ENCODE measurements at regions not wholly inside any gene's neighbourhood (a gene's known extent, or its start where the extent isn't known, plus 50 kb on each side); places are given as distances from the start of the nearest gene placed in this dataset.
"Not testable (repeated sequence)": the region's sequence is repeated elsewhere in the genome, so short reads cannot be mapped to it uniquely, and the experiment has no call there.

- Histone ChIP-seq H3K36me3 (ENCODE audit: control insufficient read depth, insufficient read depth, low read length) (no peaks in the 10 kb centered on the region), H3K4me3 (ENCODE audit: low read length) (no peak overlapping the region), H3K9ac (ENCODE audit: low read length) (no peak overlapping the region), H3K27me3 (ENCODE audit: control insufficient read depth, insufficient read depth, low read length) (no peaks in the 10 kb centered on the region), H3K4me1 (ENCODE audit: control insufficient read depth, insufficient read depth, low read length) (no peaks in the 10 kb centered on the region), H3K9me3 (ENCODE audit: control insufficient read depth, low read length) (no peaks in the 10 kb centered on the region)
Observed at GRCh38 chr3:152628496-152628895, 206.4 kb upstream of the P2RY1 start.

GRCh38 chr3:152629363-152630122 lies 205.4 kb upstream of the P2RY1 start:
- Histone ChIP-seq H3K4me1 (ENCODE audit: control insufficient read depth, insufficient read depth, low read length) (no peaks in the 10 kb centered on the region), H3K36me3 (ENCODE audit: control insufficient read depth, insufficient read depth, low read length) (no peaks in the 10 kb centered on the region), H3K9ac (ENCODE audit: low read length) (no peak overlapping the region), H3K4me3 (ENCODE audit: low read length) (no peak overlapping the region), H3K27me3 (ENCODE audit: control insufficient read depth, insufficient read depth, low read length) (no peaks in the 10 kb centered on the region), H3K9me3 (ENCODE audit: control insufficient read depth, low read length) (no peaks in the 10 kb centered on the region)

- Histone ChIP-seq H3K27me3 (ENCODE audit: control insufficient read depth, insufficient read depth, low read length) (no peaks in the 10 kb centered on the region), H3K9ac (ENCODE audit: low read length) (no peak overlapping the region), H3K4me1 (ENCODE audit: control insufficient read depth, insufficient read depth, low read length) (no peaks in the 10 kb centered on the region), H3K4me3 (ENCODE audit: low read length) (no peak overlapping the region), H3K9me3 (ENCODE audit: control insufficient read depth, low read length) (no peaks in the 10 kb centered on the region), H3K36me3 (ENCODE audit: control insufficient read depth, insufficient read depth, low read length) (no peaks in the 10 kb centered on the region)
Observed at GRCh38 chr3:152635389-152635788, 199.5 kb upstream of the P2RY1 start.

- no peaks in the 10 kb centered on the region for H3K9me3 ChIP-seq (ENCODE audit: control insufficient read depth, low read length)
- no peaks in the 10 kb centered on the region for H3K36me3 ChIP-seq (ENCODE audit: control insufficient read depth, insufficient read depth, low read length)
- no peaks in the 10 kb centered on the region for H3K4me1 ChIP-seq (ENCODE audit: control insufficient read depth, insufficient read depth, low read length)
- H3K4me3 ChIP-seq (ENCODE audit: low read length) = no peak overlapping the region
- H3K27me3 ChIP-seq (ENCODE audit: control insufficient read depth, insufficient read depth, low read length) = no peaks in the 10 kb centered on the region
- H3K9ac ChIP-seq (ENCODE audit: low read length) = no peak overlapping the region
Observed at GRCh38 chr3:152636651-152637050, 198.3 kb upstream of the P2RY1 start.

- Histone ChIP-seq H3K4me3 (ENCODE audit: low read length) (no peak overlapping the region), H3K4me1 (ENCODE audit: control insufficient read depth, insufficient read depth, low read length) (no peaks in the 10 kb centered on the region), H3K9ac (ENCODE audit: low read length) (no peak overlapping the region), H3K9me3 (ENCODE audit: control insufficient read depth, low read length) (no peaks in the 10 kb centered on the region), H3K36me3 (ENCODE audit: control insufficient read depth, insufficient read depth, low read length) (no peaks in the 10 kb centered on the region), H3K27me3 (ENCODE audit: control insufficient read depth, insufficient read depth, low read length) (no peaks in the 10 kb centered on the region)
Observed at GRCh38 chr3:152638214-152638613, 196.7 kb upstream of the P2RY1 start.

- Histone ChIP-seq H3K4me1 (ENCODE audit: control insufficient read depth, insufficient read depth, low read length) (no peaks in the 10 kb centered on the region), H3K4me3 (ENCODE audit: low read length) (no peak overlapping the region), H3K36me3 (ENCODE audit: control insufficient read depth, insufficient read depth, low read length) (no peaks in the 10 kb centered on the region), H3K9me3 (ENCODE audit: control insufficient read depth, low read length) (no peaks in the 10 kb centered on the region), H3K27me3 (ENCODE audit: control insufficient read depth, insufficient read depth, low read length) (no peaks in the 10 kb centered on the region), H3K9ac (ENCODE audit: low read length) (no peak overlapping the region)
Observed at GRCh38 chr3:152638707-152639450, 196.1 kb upstream of the P2RY1 start.

- no peaks in the 10 kb centered on the region for H3K9me3 ChIP-seq (ENCODE audit: control insufficient read depth, low read length)
- no peak overlapping the region for H3K9ac ChIP-seq (ENCODE audit: low read length)
- H3K27me3 ChIP-seq (ENCODE audit: control insufficient read depth, insufficient read depth, low read length) = no peaks in the 10 kb centered on the region
- no peaks in the 10 kb centered on the region for H3K36me3 ChIP-seq (ENCODE audit: control insufficient read depth, insufficient read depth, low read length)
- H3K4me3 ChIP-seq (ENCODE audit: low read length) = no peak overlapping the region
- H3K4me1 ChIP-seq (ENCODE audit: control insufficient read depth, insufficient read depth, low read length) = peaks cover 6% of the 10 kb centered on the region
Observed at GRCh38 chr3:152641198-152641597, 193.7 kb upstream of the P2RY1 start.

GRCh38 chr3:152642658-152643057 lies 192.3 kb upstream of the P2RY1 start:
- peaks cover 6% of the 10 kb centered on the region for H3K4me1 ChIP-seq (ENCODE audit: control insufficient read depth, insufficient read depth, low read length)
- H3K27me3 ChIP-seq (ENCODE audit: control insufficient read depth, insufficient read depth, low read length) = no peaks in the 10 kb centered on the region
- no peaks in the 10 kb centered on the region for H3K36me3 ChIP-seq (ENCODE audit: control insufficient read depth, insufficient read depth, low read length)
- H3K9ac ChIP-seq (ENCODE audit: low read length) = no peak overlapping the region
- H3K9me3 ChIP-seq (ENCODE audit: control insufficient read depth, low read length) = no peaks in the 10 kb centered on the region
- no peak overlapping the region for H3K4me3 ChIP-seq (ENCODE audit: low read length)

- no peak overlapping the region for H3K9ac ChIP-seq (ENCODE audit: low read length)
- no peaks in the 10 kb centered on the region for H3K27me3 ChIP-seq (ENCODE audit: control insufficient read depth, insufficient read depth, low read length)
- no peak overlapping the region for H3K4me3 ChIP-seq (ENCODE audit: low read length)
- H3K9me3 ChIP-seq (ENCODE audit: control insufficient read depth, low read length) = no peaks in the 10 kb centered on the region
- no peaks in the 10 kb centered on the region for H3K36me3 ChIP-seq (ENCODE audit: control insufficient read depth, insufficient read depth, low read length)
- H3K4me1 ChIP-seq (ENCODE audit: control insufficient read depth, insufficient read depth, low read length) = peaks cover 6% of the 10 kb centered on the region
Observed at GRCh38 chr3:152644478-152644877, 190.5 kb upstream of the P2RY1 start.

GRCh38 chr3:152646004-152646403 lies 188.9 kb upstream of the P2RY1 start:
- no peak overlapping the region for H3K9ac ChIP-seq (ENCODE audit: low read length)
- H3K9me3 ChIP-seq (ENCODE audit: control insufficient read depth, low read length) = no peaks in the 10 kb centered on the region
- H3K27me3 ChIP-seq (ENCODE audit: control insufficient read depth, insufficient read depth, low read length) = no peaks in the 10 kb centered on the region
- H3K4me1 ChIP-seq (ENCODE audit: control insufficient read depth, insufficient read depth, low read length) = peaks cover 6% of the 10 kb centered on the region
- H3K4me3 ChIP-seq (ENCODE audit: low read length) = no peak overlapping the region
- H3K36me3 ChIP-seq (ENCODE audit: control insufficient read depth, insufficient read depth, low read length) = no peaks in the 10 kb centered on the region

- H3K27me3 ChIP-seq (ENCODE audit: control insufficient read depth, insufficient read depth, low read length) = no peaks in the 10 kb centered on the region
- H3K4me3 ChIP-seq (ENCODE audit: low read length) = no peak overlapping the region
- peaks cover 6% of the 10 kb centered on the region for H3K4me1 ChIP-seq (ENCODE audit: control insufficient read depth, insufficient read depth, low read length)
- H3K9me3 ChIP-seq (ENCODE audit: control insufficient read depth, low read length) = no peaks in the 10 kb centered on the region
- H3K9ac ChIP-seq (ENCODE audit: low read length) = no peak overlapping the region
- H3K36me3 ChIP-seq (ENCODE audit: control insufficient read depth, insufficient read depth, low read length) = no peaks in the 10 kb centered on the region
Observed at GRCh38 chr3:152650177-152650576, 184.8 kb upstream of the P2RY1 start.

GRCh38 chr3:152650923-152651322 lies 184.0 kb upstream of the P2RY1 start:
- H3K4me3 ChIP-seq (ENCODE audit: low read length); H3K4me1 ChIP-seq (ENCODE audit: control insufficient read depth, insufficient read depth, low read length); H3K9me3 ChIP-seq (ENCODE audit: control insufficient read depth, low read length); H3K27me3 ChIP-seq (ENCODE audit: control insufficient read depth, insufficient read depth, low read length); H3K9ac ChIP-seq (ENCODE audit: low read length); H3K36me3 ChIP-seq (ENCODE audit: control insufficient read depth, insufficient read depth, low read length): not testable (repeated sequence)
